GM19035 (cell line): ENCODE measurements at regions not wholly inside any gene's neighbourhood (a gene's known extent, or its start where the extent isn't known, plus 50 kb on each side); places are given as distances from the start of the nearest gene placed in this dataset.
"Not testable (repeated sequence)": the region's sequence is repeated elsewhere in the genome, so short reads cannot be mapped to it uniquely, and the experiment has no call there.

Experiments used
- ATAC-seq: cut with Tn5 transposase; IDR thresholded peaks from one replicate; pipeline ENCODE4 v1.9.1; 2021; ENCODE audit not compliant: unreplicated experiment

GRCh38 chr17:27200476-27200875 is 93.4 kb upstream of the WSB1 start:
- ATAC-seq = no peak

- ATAC-seq = no peak
Measured at GRCh38 chr17:27203241-27203640, 90.7 kb upstream of the WSB1 start.

- no peak for ATAC-seq
Measured at GRCh38 chr17:27206447-27206846, 87.5 kb upstream of the WSB1 start.

- no peak for ATAC-seq
Measured at GRCh38 chr17:27207073-27207513, 86.8 kb upstream of the WSB1 start.

GRCh38 chr17:27208370-27208769 is 85.5 kb upstream of the WSB1 start:
- ATAC-seq = not testable (repeated sequence)

GRCh38 chr17:27209316-27209715 is 84.6 kb upstream of the WSB1 start:
- no peak for ATAC-seq

- ATAC-seq = not testable (repeated sequence)
Measured at GRCh38 chr17:27210809-27211208, 83.1 kb upstream of the WSB1 start.

- ATAC-seq = no peak
Measured at GRCh38 chr17:27216836-27217235, 77.1 kb upstream of the WSB1 start.

GRCh38 chr17:27217631-27218030 is 76.3 kb upstream of the WSB1 start:
- ATAC-seq = peak; percentile 58

- no peak for ATAC-seq
Measured at GRCh38 chr17:27218041-27218440, 75.9 kb upstream of the WSB1 start.

- peak; percentile 80 for ATAC-seq
Measured at GRCh38 chr17:27218719-27219488, 75.0 kb upstream of the WSB1 start.

- no peak for ATAC-seq
Measured at GRCh38 chr17:27222515-27222914, 71.4 kb upstream of the WSB1 start.

- ATAC-seq = no peak
Measured at GRCh38 chr17:27224526-27225315, 69.2 kb upstream of the WSB1 start.

- no peak for ATAC-seq
Measured at GRCh38 chr17:27226611-27227230, 67.2 kb upstream of the WSB1 start.

GRCh38 chr17:27230996-27231395 is 62.9 kb upstream of the WSB1 start:
- no peak for ATAC-seq

- ATAC-seq = no peak
Measured at GRCh38 chr17:27232328-27232727, 61.6 kb upstream of the WSB1 start.

GRCh38 chr17:27233059-27233458 is 60.9 kb upstream of the WSB1 start:
- no peak for ATAC-seq

- no peak for ATAC-seq
Measured at GRCh38 chr17:27233776-27234175, 60.1 kb upstream of the WSB1 start.

- ATAC-seq = no peak
Measured at GRCh38 chr17:27236717-27237315, 57.1 kb upstream of the WSB1 start.

- no peak for ATAC-seq
Measured at GRCh38 chr17:27237890-27238289, 56.0 kb upstream of the WSB1 start.

GRCh38 chr17:27239046-27239445 is 54.9 kb upstream of the WSB1 start:
- ATAC-seq = no peak
